Mammary epithelial cell (primary cell): ENCODE measurements at regions not wholly inside any gene's neighbourhood (a gene's known extent, or its start where the extent isn't known, plus 50 kb on each side); places are given as distances from the start of the nearest gene placed in this dataset.

Experiments
- CTCF ChIP-seq, 2 donors: IDR thresholded peaks in 1 of 2; conservative IDR thresholded peaks in 1 of 2; 2 replicates each; pipeline ENCODE4 v1.5.1; 2011 to 2012; ENCODE audit warnings: inconsistent platforms in 2 of 2, low read length in 2 of 2, mild to moderate bottlenecking in 2 of 2, control low read depth in 1 of 2, low read depth in 1 of 2; ENCODE audit not compliant: insufficient read depth in 1 of 2; ENCODE audit errors: extremely low read depth in 1 of 2
- EZH2 ChIP-seq: IDR thresholded peaks from 2 replicates; pipeline ENCODE4 v1.6.1; 2012; ENCODE audit warnings: low read length, inconsistent platforms, borderline replicate concordance

GRCh38 chr11:103806130-103806895, 230.1 kb upstream of the DDI1 start:
- no peak for TF ChIP-seq CTCF (conservative IDR thresholded peaks at IDR 0.05 in 1 of 2, IDR thresholded peaks at IDR 0.05 in 1 of 2; ENCODE audit: extremely low read depth in 1 of 2, insufficient read depth in 1 of 2, low read depth in 1 of 2, low read length in 2 of 2)
- no peak for TF ChIP-seq EZH2
